Mucosa of rectum (tissue), 2 donors: ENCODE measurements at regions not wholly inside any gene's neighbourhood (a gene's known extent, or its start where the extent isn't known, plus 50 kb on each side); places are given as distances from the start of the nearest gene placed in this dataset.

ENCODE experiments used
- H3K27ac ChIP-seq, 2 donors: one replicate each; pipeline ENCODE4 v1.7.0; 2013; ENCODE audit warnings: inconsistent platforms in 2 of 2, low read depth in 2 of 2, low read length in 2 of 2
- H3K27me3 ChIP-seq, 2 donors: one replicate each; pipeline ENCODE4 v1.7.0; 2013; ENCODE audit warnings: low read length in 2 of 2; ENCODE audit not compliant: control insufficient read depth in 2 of 2, insufficient read depth in 2 of 2
- H3K36me3 ChIP-seq, 2 donors: one replicate each; pipeline ENCODE4 v1.7.0; 2013; ENCODE audit warnings: low read length in 2 of 2; ENCODE audit not compliant: control insufficient read depth in 2 of 2, insufficient read depth in 2 of 2
- H3K4me1 ChIP-seq, 2 donors: one replicate each; pipeline ENCODE4 v1.7.0; 2013; ENCODE audit warnings: low read length in 2 of 2, mild to moderate bottlenecking in 1 of 2; ENCODE audit not compliant: control insufficient read depth in 2 of 2, insufficient read depth in 2 of 2
- H3K4me3 ChIP-seq, 2 donors: one replicate each; pipeline ENCODE4 v1.7.0; 2013; ENCODE audit warnings: low read length in 2 of 2
- H3K9ac ChIP-seq, 2 donors: one replicate each; pipeline ENCODE4 v1.7.0; 2013; ENCODE audit warnings: low read length in 2 of 2, low read depth in 1 of 2, mild to moderate bottlenecking in 1 of 2
- H3K9me3 ChIP-seq, 2 donors: one replicate each; pipeline ENCODE4 v1.7.0; 2013; ENCODE audit warnings: low read length in 2 of 2; ENCODE audit not compliant: control insufficient read depth in 2 of 2
- donor health status: healthy.
- donor health status: Normal muscosa, but diverticular disease.

- H3K9me3 ChIP-seq, result no peaks in the 10 kb centered on the region
- H3K27ac ChIP-seq, result no peak overlapping the region
- no peaks in the 10 kb centered on the region for H3K36me3 ChIP-seq
- H3K4me3 ChIP-seq, result no peak overlapping the region
- no peak overlapping the region for H3K9ac ChIP-seq
- H3K27me3 ChIP-seq, result no peaks in the 10 kb centered on the region
- no peaks in the 10 kb centered on the region for H3K4me1 ChIP-seq
These were observed 120.6 kb upstream of the ASTN2 start for GRCh38 chr9:117535434-117535833.

GRCh38 chr9:117528225-117528624, 113.4 kb upstream of the ASTN2 start:
- no peaks in the 10 kb centered on the region for H3K36me3 ChIP-seq
- no peak overlapping the region for H3K27ac ChIP-seq
- H3K4me1 ChIP-seq, result no peaks in the 10 kb centered on the region
- no peak overlapping the region for H3K9ac ChIP-seq
- H3K9me3 ChIP-seq, result no peaks in the 10 kb centered on the region
- no peak overlapping the region for H3K4me3 ChIP-seq
- H3K27me3 ChIP-seq, result no peaks in the 10 kb centered on the region

- no peaks in the 10 kb centered on the region for H3K9me3 ChIP-seq
- H3K27me3 ChIP-seq, result no peaks in the 10 kb centered on the region
- no peak overlapping the region for H3K27ac ChIP-seq
- no peaks in the 10 kb centered on the region for H3K4me1 ChIP-seq
- no peak overlapping the region for H3K9ac ChIP-seq
- H3K36me3 ChIP-seq, result no peaks in the 10 kb centered on the region
- H3K4me3 ChIP-seq, result no peak overlapping the region
These were observed 111.8 kb upstream of the ASTN2 start for GRCh38 chr9:117526674-117527073.

GRCh38 chr9:117523531-117524153, 108.8 kb upstream of the ASTN2 start:
- no peaks in the 10 kb centered on the region for H3K4me1 ChIP-seq
- H3K9ac ChIP-seq, result no peak overlapping the region
- no peak overlapping the region for H3K4me3 ChIP-seq
- H3K36me3 ChIP-seq, result no peaks in the 10 kb centered on the region
- no peaks in the 10 kb centered on the region for H3K9me3 ChIP-seq
- no peak overlapping the region for H3K27ac ChIP-seq
- H3K27me3 ChIP-seq, result no peaks in the 10 kb centered on the region

GRCh38 chr9:117521293-117521692, 106.4 kb upstream of the ASTN2 start:
- Histone ChIP-seq H3K4me3 (no peak overlapping the region), H3K9me3 (no peaks in the 10 kb centered on the region), H3K9ac (no peak overlapping the region), H3K4me1 (no peaks in the 10 kb centered on the region), H3K36me3 (no peaks in the 10 kb centered on the region), H3K27ac (no peak overlapping the region), H3K27me3 (no peaks in the 10 kb centered on the region)

- no peaks in the 10 kb centered on the region for H3K9me3 ChIP-seq
- H3K4me1 ChIP-seq, result no peaks in the 10 kb centered on the region
- H3K4me3 ChIP-seq, result no peak overlapping the region
- no peak overlapping the region for H3K9ac ChIP-seq
- no peaks in the 10 kb centered on the region for H3K27me3 ChIP-seq
- no peaks in the 10 kb centered on the region for H3K36me3 ChIP-seq
- H3K27ac ChIP-seq, result no peak overlapping the region
These were observed 102.1 kb upstream of the ASTN2 start for GRCh38 chr9:117516676-117517632.

GRCh38 chr9:117511852-117512481, 97.1 kb upstream of the ASTN2 start:
- Histone ChIP-seq H3K9ac (no peak overlapping the region), H3K4me1 (no peaks in the 10 kb centered on the region), H3K4me3 (no peak overlapping the region), H3K9me3 (no peaks in the 10 kb centered on the region), H3K36me3 (no peaks in the 10 kb centered on the region), H3K27me3 (no peaks in the 10 kb centered on the region), H3K27ac (no peak overlapping the region)

GRCh38 chr9:117496307-117496706, 81.5 kb upstream of the ASTN2 start:
- no peaks in the 10 kb centered on the region for H3K9me3 ChIP-seq

GRCh38 chr9:117494401-117495090, 79.7 kb upstream of the ASTN2 start:
- H3K27me3 ChIP-seq, result no peaks in the 10 kb centered on the region
- H3K27ac ChIP-seq, result no peak overlapping the region
- H3K4me1 ChIP-seq, result no peaks in the 10 kb centered on the region
- no peaks in the 10 kb centered on the region for H3K9me3 ChIP-seq
- no peak overlapping the region for H3K4me3 ChIP-seq
- no peaks in the 10 kb centered on the region for H3K36me3 ChIP-seq
- no peak overlapping the region for H3K9ac ChIP-seq

More at GRCh38 chr9:117496307-117496706, 81.5 kb upstream of the ASTN2 start:
- Histone ChIP-seq H3K27me3 (no peaks in the 10 kb centered on the region), H3K27ac (no peak overlapping the region), H3K4me1 (no peaks in the 10 kb centered on the region), H3K9ac (no peak overlapping the region), H3K4me3 (no peak overlapping the region), H3K36me3 (no peaks in the 10 kb centered on the region)
